ENCODE measurements at regions not wholly inside any gene's neighbourhood (a gene's known extent, or its start where the extent isn't known, plus 50 kb on each side); places are given as distances from the start of the nearest gene placed in this dataset.

DNA sequence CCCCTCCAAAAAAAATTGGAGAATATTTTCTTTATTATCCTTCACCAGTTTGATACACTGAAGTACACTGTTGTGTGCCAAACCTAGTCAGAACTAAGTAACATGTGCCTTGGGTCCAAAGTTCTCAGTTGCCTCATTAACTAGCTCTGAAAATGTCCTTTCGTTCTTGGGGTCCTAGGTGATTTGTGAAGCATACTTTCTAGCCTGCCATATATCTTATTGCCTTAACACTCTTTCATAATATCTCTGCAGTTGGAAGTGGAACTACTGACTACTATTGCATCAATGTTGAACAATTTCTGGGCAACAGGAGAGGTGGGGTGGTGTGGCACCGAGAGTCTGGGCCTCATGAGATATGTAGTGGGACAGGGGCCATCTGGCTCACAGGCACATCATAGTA, 592.9 kb upstream of the FBXO33 start:
- no peak overlapping the region for H3K4me2 ChIP-seq
- no peaks in the 10 kb centered on the region for H3F3A ChIP-seq (replicated peaks; ENCODE audit: insufficient read depth)
- H3K27me3 ChIP-seq (ENCODE audit: insufficient read depth) = no peaks in the 10 kb centered on the region
- no peaks in the 10 kb centered on the region for H3K36me3 ChIP-seq (replicated peaks in 1 of 2; ENCODE audit: control insufficient read depth in 1 of 2, insufficient read depth in 2 of 2, low read length in 1 of 2)
- ChIA-PET POLR2A (no interaction called here), CTCF (no interaction called here)
- TF ChIP-seq RCOR1 (IDR thresholded peaks at IDR 0.05; ENCODE audit: low read length) (no peak), SMC3 (IDR thresholded peaks at IDR 0.05; ENCODE audit: low read depth, low read length) (no peak)
- TF ChIP-seq, protein P1, sequence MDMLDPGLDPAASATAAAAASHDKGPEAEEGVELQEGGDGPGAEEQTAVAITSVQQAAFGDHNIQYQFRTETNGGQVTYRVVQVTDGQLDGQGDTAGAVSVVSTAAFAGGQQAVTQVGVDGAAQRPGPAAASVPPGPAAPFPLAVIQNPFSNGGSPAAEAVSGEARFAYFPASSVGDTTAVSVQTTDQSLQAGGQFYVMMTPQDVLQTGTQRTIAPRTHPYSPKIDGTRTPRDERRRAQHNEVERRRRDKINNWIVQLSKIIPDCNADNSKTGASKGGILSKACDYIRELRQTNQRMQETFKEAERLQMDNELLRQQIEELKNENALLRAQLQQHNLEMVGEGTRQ (IDR thresholded peaks at IDR 0.05; ENCODE audit: borderline replicate concordance, low read depth, low read length) = no peak
- TF ChIP-seq, protein P2, sequence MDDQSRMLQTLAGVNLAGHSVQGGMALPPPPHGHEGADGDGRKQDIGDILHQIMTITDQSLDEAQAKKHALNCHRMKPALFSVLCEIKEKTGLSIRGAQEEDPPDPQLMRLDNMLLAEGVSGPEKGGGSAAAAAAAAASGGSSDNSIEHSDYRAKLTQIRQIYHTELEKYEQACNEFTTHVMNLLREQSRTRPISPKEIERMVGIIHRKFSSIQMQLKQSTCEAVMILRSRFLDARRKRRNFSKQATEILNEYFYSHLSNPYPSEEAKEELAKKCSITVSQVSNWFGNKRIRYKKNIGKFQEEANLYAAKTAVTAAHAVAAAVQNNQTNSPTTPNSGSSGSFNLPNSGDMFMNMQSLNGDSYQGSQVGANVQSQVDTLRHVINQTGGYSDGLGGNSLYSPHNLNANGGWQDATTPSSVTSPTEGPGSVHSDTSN (IDR thresholded peaks at IDR 0.05) = no peak
- H3K9ac ChIP-seq = no peak overlapping the region
- no peaks in the 10 kb centered on the region for H3K9me2 ChIP-seq
- H3K9me3 ChIP-seq = no peaks in the 10 kb centered on the region
- H2AFZ ChIP-seq (ENCODE audit: low read depth) = no peak overlapping the region
- no peak overlapping the region for H3K27ac ChIP-seq (ENCODE audit: low read depth in 2 of 2, low read length in 1 of 2)
- no peak for DNase-seq
- no peaks in the 10 kb centered on the region for H3K4me1 ChIP-seq (ENCODE audit: control insufficient read depth in 1 of 2, insufficient read depth in 2 of 2, low read depth in 1 of 2, low read length in 1 of 2)
- no peaks in the 10 kb centered on the region for H4K20me1 ChIP-seq (ENCODE audit: insufficient read depth)
- WGBS (ENCODE audit: low lambda C conversion rate) = 0% methylated on average over 1 of the region's 2 CpGs
- H3K79me2 ChIP-seq (ENCODE audit: insufficient read depth) = no peaks in the 10 kb centered on the region
- no peak overlapping the region for H3K4me3 ChIP-seq (ENCODE audit: low read depth in 2 of 2, low read length in 1 of 2)

GRCh38 chr14:40010961-40011360, 578.7 kb upstream of the FBXO33 start:
- Histone ChIP-seq H3K9me2 (no peaks in the 10 kb centered on the region), H3K79me2 (ENCODE audit: insufficient read depth) (no peaks in the 10 kb centered on the region), H3K36me3 (replicated peaks in 1 of 2; ENCODE audit: control insufficient read depth in 1 of 2, insufficient read depth in 2 of 2, low read length in 1 of 2) (no peaks in the 10 kb centered on the region), H3K4me3 (ENCODE audit: low read depth in 2 of 2, low read length in 1 of 2) (no peak overlapping the region), H3K4me1 (ENCODE audit: control insufficient read depth in 1 of 2, insufficient read depth in 2 of 2, low read depth in 1 of 2, low read length in 1 of 2) (no peaks in the 10 kb centered on the region), H3K9me3 (no peaks in the 10 kb centered on the region), H2AFZ (ENCODE audit: low read depth) (no peak overlapping the region), H3K27ac (ENCODE audit: low read depth in 2 of 2, low read length in 1 of 2) (no peak overlapping the region), H3K4me2 (no peak overlapping the region), H3K9ac (no peak overlapping the region), H3F3A (replicated peaks; ENCODE audit: insufficient read depth) (no peaks in the 10 kb centered on the region), H4K20me1 (ENCODE audit: insufficient read depth) (no peaks in the 10 kb centered on the region), H3K27me3 (ENCODE audit: insufficient read depth) (no peaks in the 10 kb centered on the region)
- POLR2A ChIA-PET = no interaction called here
- DNase-seq = no peak
- CTCF ChIA-PET = no interaction called here
- 11% methylated on average over 3 of the region's 3 CpGs for WGBS (ENCODE audit: low lambda C conversion rate)
- TF ChIP-seq, protein P3, sequence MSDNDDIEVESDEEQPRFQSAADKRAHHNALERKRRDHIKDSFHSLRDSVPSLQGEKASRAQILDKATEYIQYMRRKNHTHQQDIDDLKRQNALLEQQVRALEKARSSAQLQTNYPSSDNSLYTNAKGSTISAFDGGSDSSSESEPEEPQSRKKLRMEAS (IDR thresholded peaks at IDR 0.05; ENCODE audit: low read depth) = no peak
- TF ChIP-seq MXI1 (IDR thresholded peaks at IDR 0.05; ENCODE audit: low read depth, low read length) = no peak
- TF ChIP-seq, protein P4, sequence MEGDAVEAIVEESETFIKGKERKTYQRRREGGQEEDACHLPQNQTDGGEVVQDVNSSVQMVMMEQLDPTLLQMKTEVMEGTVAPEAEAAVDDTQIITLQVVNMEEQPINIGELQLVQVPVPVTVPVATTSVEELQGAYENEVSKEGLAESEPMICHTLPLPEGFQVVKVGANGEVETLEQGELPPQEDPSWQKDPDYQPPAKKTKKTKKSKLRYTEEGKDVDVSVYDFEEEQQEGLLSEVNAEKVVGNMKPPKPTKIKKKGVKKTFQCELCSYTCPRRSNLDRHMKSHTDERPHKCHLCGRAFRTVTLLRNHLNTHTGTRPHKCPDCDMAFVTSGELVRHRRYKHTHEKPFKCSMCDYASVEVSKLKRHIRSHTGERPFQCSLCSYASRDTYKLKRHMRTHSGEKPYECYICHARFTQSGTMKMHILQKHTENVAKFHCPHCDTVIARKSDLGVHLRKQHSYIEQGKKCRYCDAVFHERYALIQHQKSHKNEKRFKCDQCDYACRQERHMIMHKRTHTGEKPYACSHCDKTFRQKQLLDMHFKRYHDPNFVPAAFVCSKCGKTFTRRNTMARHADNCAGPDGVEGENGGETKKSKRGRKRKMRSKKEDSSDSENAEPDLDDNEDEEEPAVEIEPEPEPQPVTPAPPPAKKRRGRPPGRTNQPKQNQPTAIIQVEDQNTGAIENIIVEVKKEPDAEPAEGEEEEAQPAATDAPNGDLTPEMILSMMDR (IDR thresholded peaks at IDR 0.05) = no peak
- no peak for TF ChIP-seq REST (IDR thresholded peaks at IDR 0.05; ENCODE audit: low read depth, low read length)
- TF ChIP-seq CHD2 (IDR thresholded peaks at IDR 0.05; ENCODE audit: low read length, partially characterized antibody) = no peak
- no peak for TF ChIP-seq SIN3A (IDR thresholded peaks at IDR 0.05; ENCODE audit: borderline replicate concordance, low read depth, low read length)
- no peak for TF ChIP-seq JUND (IDR thresholded peaks at IDR 0.05)
- TF ChIP-seq GABPA (IDR thresholded peaks at IDR 0.05; ENCODE audit: low read depth) = no peak
- TF ChIP-seq NFIC (IDR thresholded peaks at IDR 0.05; ENCODE audit: borderline replicate concordance) = no peak
- no peak for TF ChIP-seq YY1 (IDR thresholded peaks at IDR 0.05; ENCODE audit: low read depth)
- no peak for TF ChIP-seq RXRA (IDR thresholded peaks at IDR 0.05; ENCODE audit: borderline replicate concordance, low read depth)
- TF ChIP-seq TCF12 (IDR thresholded peaks at IDR 0.05) = no peak
- TF ChIP-seq RCOR1 (IDR thresholded peaks at IDR 0.05; ENCODE audit: low read length) = no peak
